ENCODE measurements at regions not wholly inside any gene's neighbourhood (a gene's known extent, or its start where the extent isn't known, plus 50 kb on each side); places are given as distances from the start of the nearest gene placed in this dataset.

DNA sequence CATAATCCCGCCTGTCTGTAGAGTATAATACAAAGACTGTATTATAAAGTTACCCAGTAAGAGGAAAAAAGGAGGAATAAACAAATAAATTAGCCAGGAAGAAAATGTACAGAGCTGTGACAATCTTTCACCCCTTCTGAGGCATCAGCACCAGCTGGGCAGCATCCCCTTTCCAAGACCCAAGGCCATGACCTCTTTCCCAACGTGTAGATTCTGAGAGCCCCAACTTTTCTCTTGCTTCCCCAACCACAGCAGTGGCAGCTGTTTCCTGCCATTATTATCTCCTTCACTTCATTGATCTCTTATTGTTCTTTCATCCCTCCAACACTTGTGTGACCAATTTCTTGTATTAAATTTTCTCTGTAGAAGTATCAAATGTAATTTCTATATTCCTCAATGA lies 101.6 kb downstream of the BBS10 start:
- H3K4me1 ChIP-seq: peaks cover 0 to 9% (median 0%) of the 10 kb centered on the region in 9 donors
- TF ChIP-seq, protein P1, sequence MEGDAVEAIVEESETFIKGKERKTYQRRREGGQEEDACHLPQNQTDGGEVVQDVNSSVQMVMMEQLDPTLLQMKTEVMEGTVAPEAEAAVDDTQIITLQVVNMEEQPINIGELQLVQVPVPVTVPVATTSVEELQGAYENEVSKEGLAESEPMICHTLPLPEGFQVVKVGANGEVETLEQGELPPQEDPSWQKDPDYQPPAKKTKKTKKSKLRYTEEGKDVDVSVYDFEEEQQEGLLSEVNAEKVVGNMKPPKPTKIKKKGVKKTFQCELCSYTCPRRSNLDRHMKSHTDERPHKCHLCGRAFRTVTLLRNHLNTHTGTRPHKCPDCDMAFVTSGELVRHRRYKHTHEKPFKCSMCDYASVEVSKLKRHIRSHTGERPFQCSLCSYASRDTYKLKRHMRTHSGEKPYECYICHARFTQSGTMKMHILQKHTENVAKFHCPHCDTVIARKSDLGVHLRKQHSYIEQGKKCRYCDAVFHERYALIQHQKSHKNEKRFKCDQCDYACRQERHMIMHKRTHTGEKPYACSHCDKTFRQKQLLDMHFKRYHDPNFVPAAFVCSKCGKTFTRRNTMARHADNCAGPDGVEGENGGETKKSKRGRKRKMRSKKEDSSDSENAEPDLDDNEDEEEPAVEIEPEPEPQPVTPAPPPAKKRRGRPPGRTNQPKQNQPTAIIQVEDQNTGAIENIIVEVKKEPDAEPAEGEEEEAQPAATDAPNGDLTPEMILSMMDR (IDR thresholded peaks at IDR 0.05): no peak
- no peak for DNase-seq
- no peak overlapping the region for H3K27ac ChIP-seq
- no peaks in the 10 kb centered on the region for H3K36me3 ChIP-seq
- WGBS, 2 donors: 63 to 64% methylated on average over 2 of the region's 2 CpGs
- ATAC-seq: no peak
- intact Hi-C loops (cut with DNase I): no loop called here
- no peak overlapping the region for H3K4me3 ChIP-seq
- no peaks in the 10 kb centered on the region for H3K9me3 ChIP-seq
- no peaks in the 10 kb centered on the region for H3K27me3 ChIP-seq

- intact Hi-C loops (cut with DNase I): no loop called here
- 66 to 68% methylated on average over 3 of the region's 3 CpGs for WGBS, 2 donors
- peaks cover 0 to 9% (median 0%) of the 10 kb centered on the region in 9 donors for H3K4me1 ChIP-seq
- H3K4me3 ChIP-seq: no peak overlapping the region
- H3K27ac ChIP-seq: no peak overlapping the region
- ATAC-seq (peak in 1 of 8 donors; percentile 67), DNase-seq (no peak)
- H3K27me3 ChIP-seq: no peaks in the 10 kb centered on the region
- TF ChIP-seq, protein P1 (IDR thresholded peaks at IDR 0.05): no peak
- no peaks in the 10 kb centered on the region for H3K9me3 ChIP-seq
- no peaks in the 10 kb centered on the region for H3K36me3 ChIP-seq
Observed at GRCh38 chr12:76244300-76244699, 103.9 kb downstream of the BBS10 start.

DNA sequence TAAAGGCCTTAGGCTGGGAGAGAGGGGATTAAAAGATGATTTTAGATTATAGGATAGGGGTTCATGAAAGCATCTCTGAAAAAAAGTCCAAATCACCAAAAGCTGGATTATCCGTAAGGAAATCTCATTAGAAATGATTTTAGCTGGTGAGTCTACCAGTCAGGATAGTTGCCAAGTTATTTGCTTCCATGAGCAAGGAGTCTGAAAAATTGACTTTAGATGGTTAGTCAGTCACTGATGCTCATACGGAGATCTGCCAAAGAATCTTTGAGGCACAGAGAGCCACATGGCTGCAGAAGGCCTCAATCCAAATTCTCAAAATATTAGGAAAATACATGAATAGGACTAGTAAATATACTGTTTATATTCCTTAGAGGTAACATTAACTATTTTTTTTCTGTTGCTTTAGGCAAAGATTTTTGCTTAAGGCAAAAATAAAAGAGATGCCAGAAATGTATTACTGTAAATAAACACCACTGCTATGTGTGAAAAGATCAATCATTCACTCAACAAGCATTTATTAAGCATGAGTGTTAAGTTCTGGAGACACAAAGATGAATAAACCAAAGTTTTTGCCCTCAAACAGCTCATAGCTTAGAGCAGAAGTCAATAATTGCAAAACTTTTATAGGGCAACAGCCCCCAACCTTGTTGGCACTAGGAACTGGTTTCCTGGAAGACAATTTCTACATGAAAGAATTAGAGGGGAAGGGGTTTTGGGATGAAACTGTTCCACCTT lies 105.2 kb downstream of the BBS10 start:
- Histone ChIP-seq H3K27me3 (no peaks in the 10 kb centered on the region), H3K9me3 (no peaks in the 10 kb centered on the region), H3K4me1 (peaks cover 0 to 9% (median 0%) of the 10 kb centered on the region in 9 donors), H3K4me3 (no peak overlapping the region), H3K36me3 (no peaks in the 10 kb centered on the region), H3K27ac (no peak overlapping the region)
- DNase-seq (no peak), ATAC-seq (no peak)
- TF ChIP-seq, protein P1 (IDR thresholded peaks at IDR 0.05): no peak
- intact Hi-C loops (cut with DNase I): no loop called here
- WGBS, 2 donors: 79% methylated on average over 2 of the region's 2 CpGs

DNA sequence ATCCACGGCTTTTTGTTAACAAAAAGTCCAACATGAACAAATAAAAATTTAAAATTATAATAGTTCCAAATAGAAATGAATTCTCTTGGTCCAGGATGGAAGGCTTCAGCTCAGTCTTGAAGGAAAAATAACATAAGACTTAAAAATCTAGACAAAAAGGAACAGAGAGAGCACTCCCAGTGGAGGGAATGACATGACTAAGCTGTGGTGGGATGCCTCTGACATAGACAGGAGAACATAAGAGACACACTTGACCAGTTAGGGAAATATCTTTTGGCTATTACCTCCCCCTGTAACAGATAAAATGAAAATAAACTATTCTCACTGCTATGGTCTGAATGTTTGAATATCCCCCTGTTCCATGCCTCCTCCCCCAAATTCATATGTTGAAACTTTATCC lies 106.8 kb downstream of the BBS10 start:
- DNase-seq (no peak), ATAC-seq (peak in 2 of 8 donors; percentile 39 to 70)
- Histone ChIP-seq H3K4me3 (no peak overlapping the region), H3K9me3 (no peaks in the 10 kb centered on the region), H3K27me3 (no peaks in the 10 kb centered on the region), H3K4me1 (peaks cover 0 to 3% (median 0%) of the 10 kb centered on the region in 9 donors), H3K27ac (no peak overlapping the region), H3K36me3 (no peaks in the 10 kb centered on the region)
- WGBS, 2 donors: 85 to 91% methylated on average over 1 of the region's 1 CpG
- TF ChIP-seq, protein P1 (IDR thresholded peaks at IDR 0.05): no peak
- intact Hi-C loops (cut with DNase I): no loop called here
